Epidermal melanocyte (primary cell): ENCODE measurements at regions not wholly inside any gene's neighbourhood (a gene's known extent, or its start where the extent isn't known, plus 50 kb on each side); places are given as distances from the start of the nearest gene placed in this dataset.

Experiments
- DNase-seq: peaks from one replicate; pipeline ENCODE4 v3.0.0; 2011; ENCODE audit warnings: low spot score; ENCODE audit not compliant: insufficient read length

- DNase-seq: no peak
Observed at GRCh38 chr12:65764325-65764724, 60.0 kb upstream of the HMGA2 start.

GRCh38 chr12:65765436-65765813 is 58.9 kb upstream of the HMGA2 start:
- no peak for DNase-seq

GRCh38 chr12:65769880-65770279 is 54.4 kb upstream of the HMGA2 start:
- DNase-seq: no peak
